ENCODE measurements at regions not wholly inside any gene's neighbourhood (a gene's known extent, or its start where the extent isn't known, plus 50 kb on each side); places are given as distances from the start of the nearest gene placed in this dataset.

GRCh38 chr3:177468816-177469215 lies 271.5 kb upstream of the TBL1XR1 start (continued):
- no peak for TF ChIP-seq NANOG (IDR thresholded peaks at IDR 0.05; ENCODE audit: insufficient read depth, low read depth, low read length, poor library complexity, severe bottlenecking)
